Right ventricle myocardium superior (tissue), 1 donor: ENCODE measurements at regions not wholly inside any gene's neighbourhood (a gene's known extent, or its start where the extent isn't known, plus 50 kb on each side); places are given as distances from the start of the nearest gene placed in this dataset.

Experiments
- ATAC-seq: fragments of 200-7000 bp; cut with Tn5 transposase; one replicate; pipeline ENCODE4 v1.9.1; 2020; ENCODE audit warnings: mild to moderate bottlenecking; ENCODE audit not compliant: poor library complexity
- DNase-seq: peaks from one replicate; pipeline ENCODE4 v3.0.0-alpha.2; 2020
- intact Hi-C: fragments of 100-400 bp; cut with DNase I; formaldehyde crosslinking; loops from one replicate; pipeline ENCODE4 v1.11.2; 2022
- donor health status: DM: no; HTN: yes; CAD: no; lungs with severe emphysema.

- ATAC-seq (no peak), DNase-seq (no peak)
- intact Hi-C loops: no loop called here
Observed at GRCh38 chr20:57869951-57870315, 160.1 kb upstream of the PMEPA1 start.

- no peak for DNase-seq
- intact Hi-C loops: no loop called here
- no peak for ATAC-seq
Observed at GRCh38 chr20:57869291-57869950, 159.6 kb upstream of the PMEPA1 start.

GRCh38 chr20:57868310-57868709 lies 158.5 kb upstream of the PMEPA1 start:
- ATAC-seq: no peak
- intact Hi-C loops: no loop called here
- DNase-seq: no peak

GRCh38 chr20:57867807-57868206 lies 158.0 kb upstream of the PMEPA1 start:
- ATAC-seq (no peak), DNase-seq (no peak)
- intact Hi-C loops: no loop called here

- ATAC-seq (no peak), DNase-seq (no peak)
- intact Hi-C loops: no loop called here
Observed at GRCh38 chr20:57867181-57867803, 157.5 kb upstream of the PMEPA1 start.

- peak; percentile 83 for ATAC-seq
- intact Hi-C loops: no loop called here
Observed at GRCh38 chr20:57866250-57867106, 156.7 kb upstream of the PMEPA1 start.

GRCh38 chr20:57865266-57865665 lies 155.5 kb upstream of the PMEPA1 start:
- intact Hi-C loops: no loop called here
- no peak for ATAC-seq
- DNase-seq: no peak

More at GRCh38 chr20:57866250-57867106, 156.7 kb upstream of the PMEPA1 start:
- DNase-seq: no peak

- DNase-seq (no peak), ATAC-seq (no peak)
- intact Hi-C loops: no loop called here
Observed at GRCh38 chr20:57860576-57860975, 150.8 kb upstream of the PMEPA1 start.

- ATAC-seq: no peak
- DNase-seq: no peak
- intact Hi-C loops: no loop called here
Observed at GRCh38 chr20:57857969-57858368, 148.2 kb upstream of the PMEPA1 start.

GRCh38 chr20:57857118-57857517 lies 147.3 kb upstream of the PMEPA1 start:
- no peak for ATAC-seq
- intact Hi-C loops: no loop called here
- DNase-seq: no peak

- DNase-seq (no peak), ATAC-seq (no peak)
- intact Hi-C loops: no loop called here
Observed at GRCh38 chr20:57856658-57857057, 146.8 kb upstream of the PMEPA1 start.

GRCh38 chr20:57851796-57852195 lies 142.0 kb upstream of the PMEPA1 start:
- DNase-seq (no peak), ATAC-seq (no peak)
- intact Hi-C loops: no loop called here

GRCh38 chr20:57851025-57851682 lies 141.3 kb upstream of the PMEPA1 start:
- intact Hi-C loops: no loop called here

GRCh38 chr20:57849521-57850215 lies 139.9 kb upstream of the PMEPA1 start:
- ATAC-seq (no peak), DNase-seq (no peak)
- intact Hi-C loops: no loop called here

More at GRCh38 chr20:57851025-57851682, 141.3 kb upstream of the PMEPA1 start:
- ATAC-seq (peak; percentile 68), DNase-seq (peak; percentile 51)

- intact Hi-C loops: no loop called here
- DNase-seq: no peak
Observed at GRCh38 chr20:57849121-57849520, 139.3 kb upstream of the PMEPA1 start.

GRCh38 chr20:57848282-57848681 lies 138.5 kb upstream of the PMEPA1 start:
- DNase-seq (no peak), ATAC-seq (no peak)
- intact Hi-C loops: no loop called here

More at GRCh38 chr20:57849121-57849520, 139.3 kb upstream of the PMEPA1 start:
- ATAC-seq: no peak

- intact Hi-C loops: no loop called here
- DNase-seq: no peak
- ATAC-seq: no peak
Observed at GRCh38 chr20:57847104-57847503, 137.3 kb upstream of the PMEPA1 start.

- ATAC-seq (no peak), DNase-seq (no peak)
- intact Hi-C loops: no loop called here
Observed at GRCh38 chr20:57844626-57845596, 135.1 kb upstream of the PMEPA1 start.
